Prostate gland (tissue), 2 donors: ENCODE measurements at regions not wholly inside any gene's neighbourhood (a gene's known extent, or its start where the extent isn't known, plus 50 kb on each side); places are given as distances from the start of the nearest gene placed in this dataset.

ENCODE experiments used
- POLR2AphosphoS5 ChIP-seq: sonication (generic); formaldehyde crosslinking; IDR thresholded peaks from one replicate; pipeline ENCODE4 v1.6.1; 2017; ENCODE audit warnings: antibody characterized with exemption
- TF ChIP-seq, protein P1 (sequence below), 4 experiments: fragments of 200-600 bp in 2 of 4; fragments of 450-650 bp in 2 of 4; sonication (generic) in 2 of 4; IDR thresholded peaks; 1 replicate in 3 of 4; 2 replicates in 1 of 4; pipeline ENCODE4 v1.5.1; 2016 to 2019; ENCODE audit warnings: antibody characterized with exemption in 4 of 4, mild to moderate bottlenecking in 2 of 4, moderate library complexity in 2 of 4

DNA sequence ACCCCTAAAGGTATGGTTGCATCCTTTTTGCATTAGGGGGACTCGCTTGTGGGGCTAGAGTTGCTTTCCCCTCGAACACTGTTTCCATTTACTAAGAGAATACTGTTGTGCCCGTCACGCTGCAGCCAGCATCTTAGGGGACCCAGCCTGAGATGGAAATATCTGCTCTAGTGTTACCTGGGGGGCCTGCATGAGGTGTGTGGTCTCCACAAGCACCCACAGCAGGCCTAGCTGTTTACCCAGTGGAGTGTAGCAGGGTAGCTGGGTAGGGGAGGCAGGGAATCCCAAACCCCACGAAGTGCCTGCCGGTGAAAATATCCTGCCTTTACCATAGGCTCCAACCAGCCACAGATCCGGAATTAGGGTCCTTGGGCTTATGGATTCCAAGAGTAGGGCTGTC is 303.6 kb downstream of the PTPRU start:
- TF ChIP-seq, protein P1, sequence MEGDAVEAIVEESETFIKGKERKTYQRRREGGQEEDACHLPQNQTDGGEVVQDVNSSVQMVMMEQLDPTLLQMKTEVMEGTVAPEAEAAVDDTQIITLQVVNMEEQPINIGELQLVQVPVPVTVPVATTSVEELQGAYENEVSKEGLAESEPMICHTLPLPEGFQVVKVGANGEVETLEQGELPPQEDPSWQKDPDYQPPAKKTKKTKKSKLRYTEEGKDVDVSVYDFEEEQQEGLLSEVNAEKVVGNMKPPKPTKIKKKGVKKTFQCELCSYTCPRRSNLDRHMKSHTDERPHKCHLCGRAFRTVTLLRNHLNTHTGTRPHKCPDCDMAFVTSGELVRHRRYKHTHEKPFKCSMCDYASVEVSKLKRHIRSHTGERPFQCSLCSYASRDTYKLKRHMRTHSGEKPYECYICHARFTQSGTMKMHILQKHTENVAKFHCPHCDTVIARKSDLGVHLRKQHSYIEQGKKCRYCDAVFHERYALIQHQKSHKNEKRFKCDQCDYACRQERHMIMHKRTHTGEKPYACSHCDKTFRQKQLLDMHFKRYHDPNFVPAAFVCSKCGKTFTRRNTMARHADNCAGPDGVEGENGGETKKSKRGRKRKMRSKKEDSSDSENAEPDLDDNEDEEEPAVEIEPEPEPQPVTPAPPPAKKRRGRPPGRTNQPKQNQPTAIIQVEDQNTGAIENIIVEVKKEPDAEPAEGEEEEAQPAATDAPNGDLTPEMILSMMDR (IDR thresholded peaks at IDR 0.05) = no peak
- no peak for TF ChIP-seq POLR2AphosphoS5
